GM11168 (cell line): ENCODE measurements at regions not wholly inside any gene's neighbourhood (a gene's known extent, or its start where the extent isn't known, plus 50 kb on each side); places are given as distances from the start of the nearest gene placed in this dataset.

Experiments used
- in situ Hi-C: fragments of 300-500 bp; cut with MboI; formaldehyde crosslinking; loops from one replicate; pipeline ENCODE4 v1.12.0; 2022; ENCODE audit warnings: low sequenced_read_pairs; ENCODE audit not compliant: unreplicated experiment

GRCh38 chr18:41406834-41407233, 548.2 kb upstream of the PIK3C3 start:
- in situ Hi-C loops = no loop called here

GRCh38 chr18:41396861-41397260, 558.2 kb upstream of the PIK3C3 start:
- in situ Hi-C loops = loop anchor here (25.0 kb wide), 1 partner anchor 460 kb away; no protein-coding TSS in a partner anchor

GRCh38 chr18:41396211-41396610, 558.8 kb upstream of the PIK3C3 start:
- in situ Hi-C loops = loop anchor here (25.0 kb wide), 1 partner anchor 459 kb away; no protein-coding TSS in a partner anchor

GRCh38 chr18:41395695-41396094, 559.3 kb upstream of the PIK3C3 start:
- in situ Hi-C loops = loop anchor here (25.0 kb wide), 1 partner anchor 458 kb away; no protein-coding TSS in a partner anchor

- in situ Hi-C loops = loop anchor here (25.0 kb wide), 1 partner anchor 455 kb away; no protein-coding TSS in a partner anchor
Measured at GRCh38 chr18:41391616-41392595, 563.1 kb upstream of the PIK3C3 start.

GRCh38 chr18:41390309-41390708, 564.7 kb upstream of the PIK3C3 start:
- in situ Hi-C loops = loop anchor here (25.0 kb wide), 1 partner anchor 453 kb away; no protein-coding TSS in a partner anchor

GRCh38 chr18:41378598-41378997, 576.4 kb upstream of the PIK3C3 start:
- in situ Hi-C loops = loop anchor here (25.0 kb wide), 1 partner anchor 441 kb away; no protein-coding TSS in a partner anchor

- in situ Hi-C loops = no loop called here
Measured at GRCh38 chr18:41373612-41374011, 581.4 kb upstream of the PIK3C3 start.

GRCh38 chr18:41372046-41372665, 582.9 kb upstream of the PIK3C3 start:
- in situ Hi-C loops = no loop called here

GRCh38 chr18:41371156-41372045, 583.6 kb upstream of the PIK3C3 start:
- in situ Hi-C loops = no loop called here

- in situ Hi-C loops = no loop called here
Measured at GRCh38 chr18:41370740-41371139, 584.3 kb upstream of the PIK3C3 start.

- in situ Hi-C loops = no loop called here
Measured at GRCh38 chr18:41357708-41358107, 597.3 kb upstream of the PIK3C3 start.

GRCh38 chr18:41353777-41354528, 601.1 kb upstream of the PIK3C3 start:
- in situ Hi-C loops = no loop called here

GRCh38 chr18:41351430-41351829, 603.6 kb upstream of the PIK3C3 start:
- in situ Hi-C loops = no loop called here

- in situ Hi-C loops = no loop called here
Measured at GRCh38 chr18:41347057-41347456, 608.0 kb upstream of the PIK3C3 start.

- in situ Hi-C loops = no loop called here
Measured at GRCh38 chr18:41343808-41344207, 611.2 kb upstream of the PIK3C3 start.

GRCh38 chr18:41338341-41338740, 616.7 kb upstream of the PIK3C3 start:
- in situ Hi-C loops = no loop called here

GRCh38 chr18:41331661-41332060, 623.4 kb upstream of the PIK3C3 start:
- in situ Hi-C loops = no loop called here

- in situ Hi-C loops = no loop called here
Measured at GRCh38 chr18:41326311-41326710, 628.7 kb upstream of the PIK3C3 start.
